Thyroid gland (tissue), 4 donors: ENCODE measurements at regions not wholly inside any gene's neighbourhood (a gene's known extent, or its start where the extent isn't known, plus 50 kb on each side); places are given as distances from the start of the nearest gene placed in this dataset.

Experiments used
- CTCF ChIP-seq, 6 experiments: fragments of 200-600 bp in 3 of 6; fragments of 450-650 bp in 3 of 6; sonication (generic) in 3 of 6; IDR thresholded peaks; one replicate each; pipeline ENCODE4 v1.5.1; 2016 to 2019; ENCODE audit warnings: antibody characterized with exemption in 6 of 6, mild to moderate bottlenecking in 2 of 6, inconsistent platforms in 1 of 6, moderate library complexity in 1 of 6
- POLR2A ChIP-seq, 2 donors: fragments of 450-650 bp; IDR thresholded peaks; one replicate each; pipeline ENCODE4 v1.6.1; 2017; ENCODE audit warnings: antibody characterized with exemption in 2 of 2, mild to moderate bottlenecking in 2 of 2, moderate library complexity in 1 of 2

GRCh38 chr1:98289311-98289710, 368.5 kb upstream of the DPYD start:
- TF ChIP-seq CTCF (IDR thresholded peaks at IDR 0.05) (no peak), POLR2A (IDR thresholded peaks at IDR 0.05) (no peak)
